NCI-H146 (cell line): ENCODE measurements at regions not wholly inside any gene's neighbourhood (a gene's known extent, or its start where the extent isn't known, plus 50 kb on each side); places are given as distances from the start of the nearest gene placed in this dataset.

Experiments
- DNase-seq: peaks from one replicate; lab custom pipeline; 2025; lab: John Stamatoyannopoulos, UW

- no peak for DNase-seq
Measured at GRCh38 chr5:89269721-89270120, 386.7 kb upstream of the MEF2C start.

GRCh38 chr5:89268460-89268859 lies 385.5 kb upstream of the MEF2C start:
- DNase-seq: no peak

- DNase-seq: no peak
Measured at GRCh38 chr5:89267788-89268187, 384.8 kb upstream of the MEF2C start.

GRCh38 chr5:89265511-89266179 lies 382.7 kb upstream of the MEF2C start:
- no peak for DNase-seq

- DNase-seq: no peak
Measured at GRCh38 chr5:89263846-89264245, 380.9 kb upstream of the MEF2C start.

GRCh38 chr5:89262030-89262429 lies 379.0 kb upstream of the MEF2C start:
- no peak for DNase-seq

- DNase-seq: no peak
Measured at GRCh38 chr5:89260254-89260653, 377.3 kb upstream of the MEF2C start.

DNA sequence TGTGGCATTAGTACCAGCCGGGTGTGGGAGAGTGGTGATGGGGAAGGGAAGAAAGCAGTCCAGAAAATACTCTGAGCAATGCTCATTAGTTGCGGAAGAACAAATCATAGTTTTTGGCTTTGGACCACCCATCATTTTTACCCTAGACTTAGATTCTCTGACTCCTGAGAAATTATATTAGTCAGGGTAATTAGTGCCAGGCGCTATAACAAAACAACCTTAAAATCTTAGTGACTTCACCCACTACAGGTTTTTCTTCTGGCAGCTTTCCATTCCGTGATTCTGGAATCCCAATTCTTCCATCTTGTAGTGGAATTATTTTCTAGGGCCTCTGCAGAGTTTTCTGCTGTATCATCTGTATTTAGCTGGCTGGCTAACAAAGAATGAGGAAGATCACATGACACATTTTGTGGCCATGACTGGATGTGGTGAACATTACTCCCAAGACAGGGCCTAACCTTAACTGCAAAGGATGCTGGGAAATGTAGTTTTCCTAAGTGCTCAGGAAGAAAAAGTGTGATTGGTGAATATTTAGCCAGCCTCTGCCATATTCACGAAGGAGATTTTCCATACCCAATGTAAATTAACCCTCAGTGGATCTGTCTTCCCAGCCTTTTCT lies 373.0 kb upstream of the MEF2C start:
- DNase-seq: no peak

- no peak for DNase-seq
Measured at GRCh38 chr5:89253666-89254352, 370.8 kb upstream of the MEF2C start.

DNA sequence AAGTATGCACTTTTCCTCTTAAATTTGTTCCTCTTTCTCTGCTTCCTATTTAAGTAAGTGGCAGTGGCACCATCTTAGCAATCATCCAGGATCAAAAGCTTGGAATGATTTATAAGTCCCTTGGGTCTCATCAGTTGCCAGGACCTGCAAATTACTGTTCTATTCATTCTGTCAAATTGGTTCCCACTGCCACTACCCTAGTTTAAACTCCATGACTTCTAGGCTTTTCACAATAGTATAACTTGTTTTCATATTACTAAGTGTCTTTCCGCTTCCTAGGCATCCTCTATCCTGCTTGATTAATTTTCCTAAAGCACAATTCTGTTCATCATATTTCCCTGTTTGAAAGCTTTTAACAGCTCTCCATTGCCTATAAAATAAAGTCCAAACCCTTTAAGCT lies 363.9 kb upstream of the MEF2C start:
- DNase-seq: no peak

GRCh38 chr5:89246252-89246651 lies 363.3 kb upstream of the MEF2C start:
- DNase-seq: no peak

DNA sequence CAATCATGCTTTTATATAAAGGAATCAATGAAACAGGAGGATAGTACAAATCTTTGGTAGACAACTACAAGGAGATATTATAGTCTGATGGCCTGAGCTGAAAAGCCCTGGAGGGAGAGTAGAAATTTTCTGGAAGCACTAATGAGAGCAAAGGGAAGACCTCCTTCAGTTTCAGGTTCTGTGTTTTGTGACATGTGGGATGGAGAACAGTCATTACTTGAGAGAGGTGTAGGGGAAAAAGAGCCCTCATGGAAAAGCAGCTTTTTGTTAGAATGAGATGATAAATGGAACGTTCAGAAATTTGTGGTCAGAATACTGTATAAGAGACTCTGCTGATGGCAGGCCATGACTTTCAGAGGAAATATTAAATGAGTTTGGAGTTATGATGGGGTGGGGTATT lies 360.6 kb upstream of the MEF2C start:
- DNase-seq: no peak

DNA sequence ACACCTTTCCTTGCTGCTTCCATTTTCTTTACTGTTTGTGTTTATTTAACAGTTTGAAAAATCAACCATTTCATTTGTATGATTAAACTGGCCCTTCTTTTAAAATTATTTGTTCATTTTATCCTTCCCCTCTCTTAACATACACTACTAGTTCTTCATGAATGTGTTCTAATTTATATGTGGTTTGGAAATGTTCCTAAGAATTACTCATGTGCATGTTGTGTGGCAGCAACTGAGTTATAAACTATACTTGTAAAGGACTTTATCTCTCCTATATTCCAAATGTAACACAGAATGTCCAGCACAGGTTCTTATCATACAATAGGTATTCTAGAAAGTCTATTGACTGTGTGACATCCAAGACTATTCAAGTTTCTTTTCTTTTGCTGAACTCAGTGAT lies 358.2 kb upstream of the MEF2C start:
- no peak for DNase-seq

- no peak for DNase-seq
Measured at GRCh38 chr5:89236900-89237299, 353.9 kb upstream of the MEF2C start.

- DNase-seq: no peak
Measured at GRCh38 chr5:89233462-89233861, 350.5 kb upstream of the MEF2C start.

DNA sequence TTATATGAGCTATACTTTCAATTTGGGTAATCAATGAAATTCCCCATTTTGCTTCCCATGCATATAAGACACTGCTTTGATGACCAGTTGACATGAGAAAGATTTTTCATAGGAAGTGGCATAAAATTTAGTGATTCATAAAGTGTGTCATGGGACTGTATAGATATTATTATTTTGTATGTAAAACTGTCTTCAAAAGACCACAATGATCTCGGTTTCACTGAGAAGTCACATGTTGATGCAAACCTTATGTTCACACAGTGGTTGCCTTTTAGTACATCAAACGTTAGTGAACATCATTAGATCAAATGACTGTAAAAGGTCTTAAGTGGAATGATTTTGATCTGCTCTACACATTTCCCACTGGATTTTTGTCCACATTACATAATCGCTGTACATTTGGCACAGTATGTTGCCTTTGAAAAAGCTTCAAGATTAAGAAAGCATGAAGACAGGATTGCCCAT lies 349.2 kb upstream of the MEF2C start:
- DNase-seq: no peak

DNA sequence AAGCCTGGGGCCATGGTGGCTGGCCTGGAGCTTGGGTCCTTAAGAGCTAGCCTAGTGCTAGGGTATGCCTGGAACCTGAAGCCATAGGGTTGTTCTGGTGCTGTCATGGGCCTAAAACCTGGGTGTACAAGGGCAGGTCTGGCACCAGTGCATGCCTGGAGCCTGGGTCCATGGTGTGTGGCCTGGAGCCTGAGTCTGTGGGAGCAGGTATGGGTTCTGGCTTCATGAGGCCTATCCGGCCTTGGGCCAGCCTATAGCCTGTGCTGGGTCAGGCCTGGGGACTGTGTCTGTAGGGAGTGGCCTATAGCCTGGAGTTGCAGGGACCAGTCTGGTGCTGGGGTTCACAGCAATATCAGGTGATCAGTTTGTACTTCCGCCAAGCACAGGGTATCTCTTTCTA lies 347.2 kb upstream of the MEF2C start:
- no peak for DNase-seq

- no peak for DNase-seq
Measured at GRCh38 chr5:89229331-89230070, 346.5 kb upstream of the MEF2C start.

GRCh38 chr5:89228355-89228754 lies 345.4 kb upstream of the MEF2C start:
- DNase-seq: no peak

DNA sequence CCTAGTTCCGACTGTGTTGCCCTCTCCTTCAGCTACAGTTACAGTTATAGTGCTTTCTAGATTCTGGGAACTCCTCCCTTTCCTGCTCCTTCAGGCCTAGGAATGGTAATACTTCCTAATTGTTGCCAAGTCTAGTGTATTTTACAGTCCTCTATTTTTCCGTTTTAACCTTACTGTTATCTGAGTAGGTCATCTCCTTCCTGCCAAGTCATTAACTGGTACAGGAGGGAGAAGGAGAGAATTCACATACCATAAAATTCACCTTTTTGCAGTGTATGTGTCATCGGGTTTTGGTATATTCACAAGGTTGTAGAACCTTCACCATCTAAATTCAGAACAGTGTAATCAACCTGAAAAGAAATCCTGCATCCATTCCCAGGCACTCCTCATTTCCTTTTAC lies 335.4 kb upstream of the MEF2C start:
- DNase-seq: no peak

GRCh38 chr5:89216606-89217005 lies 333.6 kb upstream of the MEF2C start:
- DNase-seq: no peak

GRCh38 chr5:89213573-89213972 lies 330.6 kb upstream of the MEF2C start:
- no peak for DNase-seq

DNA sequence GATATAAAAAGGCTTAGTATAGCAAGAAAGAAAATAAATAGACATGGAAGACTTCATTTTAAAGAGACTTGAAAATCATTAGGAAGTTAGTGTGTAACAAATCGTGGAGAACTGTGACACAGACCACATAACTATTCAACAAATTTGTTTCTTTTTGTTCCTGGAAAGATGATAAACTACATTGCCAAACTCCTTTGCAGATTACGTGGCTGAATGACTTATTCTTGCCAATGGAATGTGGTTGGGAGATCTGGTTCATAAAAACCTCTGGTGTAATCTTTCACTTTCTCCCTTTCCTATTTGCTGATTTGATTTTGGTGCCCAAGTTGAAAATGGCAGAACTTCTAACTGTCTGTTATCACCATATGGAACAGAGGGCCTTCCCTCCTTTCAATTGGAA lies 328.9 kb upstream of the MEF2C start:
- DNase-seq: no peak
